Lower lobe of right lung (tissue), 2 donors: ENCODE measurements at regions not wholly inside any gene's neighbourhood (a gene's known extent, or its start where the extent isn't known, plus 50 kb on each side); places are given as distances from the start of the nearest gene placed in this dataset.
A peak's percentile ranks its signal among the peaks of the same experiment; 100 is the strongest.
"Not testable (repeated sequence)": the region's sequence is repeated elsewhere in the genome, so short reads cannot be mapped to it uniquely, and the experiment has no call there.

ENCODE experiments used
- ATAC-seq, 2 donors: fragments of 200-7000 bp; cut with Tn5 transposase; one replicate each; pipeline ENCODE4 v1.9.1; 2020 to 2022; ENCODE audit warnings: mild to moderate bottlenecking in 2 of 2, moderate library complexity in 2 of 2
- DNase-seq: peaks from one replicate; pipeline ENCODE4 v3.0.0-alpha.2; 2020
- H3K27ac ChIP-seq: fragments of 200-600 bp; one replicate; pipeline ENCODE4 v1.8.0; 2022
- H3K27me3 ChIP-seq: fragments of 200-600 bp; one replicate; pipeline ENCODE4 v1.8.0; 2022; ENCODE audit warnings: low read depth
- H3K36me3 ChIP-seq: fragments of 200-600 bp; one replicate; pipeline ENCODE4 v1.8.0; 2022; ENCODE audit warnings: mild to moderate bottlenecking
- H3K4me1 ChIP-seq: fragments of 200-600 bp; one replicate; pipeline ENCODE4 v1.8.0; 2022
- H3K4me3 ChIP-seq: fragments of 200-600 bp; one replicate; pipeline ENCODE4 v1.8.0; 2022; ENCODE audit warnings: mild to moderate bottlenecking
- H3K9me3 ChIP-seq: fragments of 200-600 bp; one replicate; pipeline ENCODE4 v1.8.0; 2022
- intact Hi-C: fragments of 100-400 bp; cut with DNase I; formaldehyde crosslinking; loops from one replicate; pipeline ENCODE4 v1.11.0; 2022
- TF ChIP-seq, protein P1 (sequence below): fragments of 200-600 bp; IDR thresholded peaks from one replicate; pipeline ENCODE4 v1.8.0; 2022; ENCODE audit warnings: antibody characterized with exemption, mild to moderate bottlenecking
- donor health status: DM: no; HTN: yes; CAD: no; lungs with severe emphysema.

DNA sequence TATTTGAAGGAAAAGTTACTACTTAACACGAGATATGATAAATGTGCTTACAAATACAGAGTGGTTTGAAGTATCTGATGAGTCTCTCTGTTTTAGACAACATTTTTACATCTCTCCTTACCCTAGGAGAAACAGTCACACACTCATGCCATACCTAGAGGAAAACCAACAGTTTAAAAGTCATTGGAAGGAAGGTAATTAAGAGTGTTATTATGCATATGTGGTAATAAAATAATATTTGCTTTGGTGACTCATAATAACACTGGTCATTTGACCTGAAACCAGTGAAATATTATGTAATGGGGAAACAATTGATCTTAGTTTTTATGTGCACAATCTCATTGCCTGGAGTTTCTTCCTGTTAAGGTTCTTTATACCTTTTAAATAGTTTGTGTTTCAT is 136.9 kb upstream of the SOX21 start:
- TF ChIP-seq, protein P1, sequence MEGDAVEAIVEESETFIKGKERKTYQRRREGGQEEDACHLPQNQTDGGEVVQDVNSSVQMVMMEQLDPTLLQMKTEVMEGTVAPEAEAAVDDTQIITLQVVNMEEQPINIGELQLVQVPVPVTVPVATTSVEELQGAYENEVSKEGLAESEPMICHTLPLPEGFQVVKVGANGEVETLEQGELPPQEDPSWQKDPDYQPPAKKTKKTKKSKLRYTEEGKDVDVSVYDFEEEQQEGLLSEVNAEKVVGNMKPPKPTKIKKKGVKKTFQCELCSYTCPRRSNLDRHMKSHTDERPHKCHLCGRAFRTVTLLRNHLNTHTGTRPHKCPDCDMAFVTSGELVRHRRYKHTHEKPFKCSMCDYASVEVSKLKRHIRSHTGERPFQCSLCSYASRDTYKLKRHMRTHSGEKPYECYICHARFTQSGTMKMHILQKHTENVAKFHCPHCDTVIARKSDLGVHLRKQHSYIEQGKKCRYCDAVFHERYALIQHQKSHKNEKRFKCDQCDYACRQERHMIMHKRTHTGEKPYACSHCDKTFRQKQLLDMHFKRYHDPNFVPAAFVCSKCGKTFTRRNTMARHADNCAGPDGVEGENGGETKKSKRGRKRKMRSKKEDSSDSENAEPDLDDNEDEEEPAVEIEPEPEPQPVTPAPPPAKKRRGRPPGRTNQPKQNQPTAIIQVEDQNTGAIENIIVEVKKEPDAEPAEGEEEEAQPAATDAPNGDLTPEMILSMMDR: no peak
- peak in 1 of 2 donors; percentile 64 for ATAC-seq
- H3K4me1 ChIP-seq: no peaks in the 10 kb centered on the region
- no peaks in the 10 kb centered on the region for H3K9me3 ChIP-seq
- no peak for DNase-seq
- H3K27me3 ChIP-seq: no peaks in the 10 kb centered on the region
- intact Hi-C loops: no loop called here
- no peak overlapping the region for H3K27ac ChIP-seq
- H3K36me3 ChIP-seq: no peaks in the 10 kb centered on the region
- no peak overlapping the region for H3K4me3 ChIP-seq

DNA sequence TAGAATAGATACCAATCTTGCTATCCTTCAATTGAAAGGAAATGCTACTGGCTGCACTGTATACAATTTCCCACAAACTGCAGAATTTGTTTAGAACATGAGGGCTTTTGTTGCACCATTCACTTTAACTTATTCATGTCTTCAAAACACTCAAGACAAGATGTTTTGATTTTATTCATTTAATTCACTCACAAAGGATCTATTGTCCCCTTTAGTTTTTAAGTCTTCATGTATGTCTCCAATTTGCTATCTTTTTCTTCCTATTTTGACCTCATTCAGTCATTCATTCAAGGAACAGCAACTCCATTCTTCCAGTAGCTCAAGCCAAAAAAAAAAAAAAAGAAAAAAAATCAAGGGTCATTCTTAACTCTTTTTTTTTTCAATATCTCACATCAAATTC is 130.6 kb upstream of the SOX21 start:
- no peaks in the 10 kb centered on the region for H3K4me1 ChIP-seq
- no peaks in the 10 kb centered on the region for H3K27me3 ChIP-seq
- DNase-seq (no peak), ATAC-seq (no peak)
- TF ChIP-seq, protein P1: no peak
- H3K4me3 ChIP-seq: no peak overlapping the region
- no peaks in the 10 kb centered on the region for H3K9me3 ChIP-seq
- no peak overlapping the region for H3K27ac ChIP-seq
- intact Hi-C loops: no loop called here
- no peaks in the 10 kb centered on the region for H3K36me3 ChIP-seq

DNA sequence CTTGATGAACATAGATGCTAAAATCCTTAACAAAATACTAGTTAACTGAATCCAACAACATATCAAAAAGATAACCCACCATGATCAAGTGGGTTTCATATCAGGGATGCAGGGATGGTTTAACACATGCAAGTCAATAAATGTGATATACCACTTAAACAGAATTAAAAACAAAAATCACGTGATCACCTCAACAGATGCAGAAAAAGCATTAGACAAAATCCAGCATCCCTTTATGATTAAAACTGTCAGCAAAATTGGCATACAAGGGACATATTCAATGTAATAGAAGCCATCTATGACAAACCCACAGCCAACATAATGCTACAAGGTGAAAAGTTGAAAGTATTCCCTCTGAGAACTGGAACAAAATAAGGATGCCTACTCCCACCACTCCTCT is 124.7 kb upstream of the SOX21 start:
- H3K36me3 ChIP-seq, H3K4me1 ChIP-seq, H3K27ac ChIP-seq, DNase-seq, H3K27me3 ChIP-seq, intact Hi-C loops, ATAC-seq, H3K9me3 ChIP-seq, H3K4me3 ChIP-seq: not testable (repeated sequence)

DNA sequence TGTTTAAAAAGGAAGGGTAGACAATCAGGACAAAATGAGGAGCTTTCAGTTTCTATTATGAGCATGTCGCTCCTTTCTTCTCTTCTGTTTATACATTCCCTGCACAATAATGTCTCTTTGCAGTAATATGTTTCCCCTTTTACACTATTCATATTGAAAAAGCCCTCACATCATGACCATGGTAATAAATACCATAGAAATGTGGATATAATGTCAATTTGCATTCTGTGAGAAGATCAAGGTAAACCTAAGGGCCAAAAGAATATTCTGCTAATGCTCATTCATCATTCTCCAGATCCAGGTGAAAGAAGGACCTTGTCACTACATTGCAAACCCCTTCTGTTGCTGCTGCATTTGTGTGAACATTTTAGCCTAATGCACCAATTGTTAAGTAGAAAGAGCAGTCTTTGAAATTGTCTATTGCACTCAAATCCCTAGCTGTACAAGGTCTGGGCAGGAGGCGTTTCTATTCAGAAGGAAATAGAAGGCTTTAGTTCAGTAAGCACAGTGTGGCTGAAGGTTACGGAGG is 117.6 kb upstream of the SOX21 start:
- Histone ChIP-seq H3K4me1 (no peaks in the 10 kb centered on the region), H3K9me3 (no peaks in the 10 kb centered on the region), H3K36me3 (no peaks in the 10 kb centered on the region), H3K4me3 (no peak overlapping the region), H3K27me3 (no peaks in the 10 kb centered on the region), H3K27ac (no peak overlapping the region)
- DNase-seq (no peak), ATAC-seq (no peak)
- intact Hi-C loops: no loop called here
- TF ChIP-seq, protein P1: no peak

DNA sequence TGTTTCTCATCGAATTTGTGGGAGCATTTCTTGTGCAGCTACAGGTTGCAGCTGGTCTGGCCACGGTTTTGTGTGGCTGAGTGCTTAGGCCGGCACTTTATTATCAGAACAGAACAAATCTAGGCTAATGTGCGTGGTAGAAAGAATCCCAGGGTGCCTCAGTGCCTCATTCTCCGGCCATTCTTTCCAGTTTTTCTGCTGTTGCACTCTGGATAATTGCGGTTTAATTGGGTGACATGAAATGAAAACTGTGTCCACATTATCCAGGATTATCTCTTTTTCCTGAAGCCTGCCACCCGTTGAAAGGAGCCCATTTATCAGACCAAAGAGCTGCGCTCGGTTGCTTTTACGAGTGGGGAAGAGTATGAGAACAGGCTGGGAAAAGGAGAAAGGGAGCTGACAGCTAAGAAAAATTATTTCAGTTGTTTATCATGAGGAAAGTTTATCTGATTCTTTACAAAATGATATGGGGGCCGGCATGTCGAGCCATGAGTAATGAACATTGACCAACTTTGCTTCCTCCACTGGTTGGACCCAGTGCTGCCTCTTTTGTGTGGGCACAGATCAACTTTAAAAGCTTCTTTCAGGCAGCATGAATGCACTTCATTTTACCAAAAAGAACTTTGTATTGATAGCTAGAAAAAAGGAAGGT is 117.0 kb upstream of the SOX21 start:
- Histone ChIP-seq H3K36me3 (no peaks in the 10 kb centered on the region), H3K27me3 (no peaks in the 10 kb centered on the region), H3K4me1 (no peaks in the 10 kb centered on the region), H3K4me3 (no peak overlapping the region), H3K27ac (no peak overlapping the region), H3K9me3 (no peaks in the 10 kb centered on the region)
- intact Hi-C loops: no loop called here
- TF ChIP-seq, protein P1: no peak
- ATAC-seq (peak in 1 of 2 donors; percentile 42), DNase-seq (no peak)

DNA sequence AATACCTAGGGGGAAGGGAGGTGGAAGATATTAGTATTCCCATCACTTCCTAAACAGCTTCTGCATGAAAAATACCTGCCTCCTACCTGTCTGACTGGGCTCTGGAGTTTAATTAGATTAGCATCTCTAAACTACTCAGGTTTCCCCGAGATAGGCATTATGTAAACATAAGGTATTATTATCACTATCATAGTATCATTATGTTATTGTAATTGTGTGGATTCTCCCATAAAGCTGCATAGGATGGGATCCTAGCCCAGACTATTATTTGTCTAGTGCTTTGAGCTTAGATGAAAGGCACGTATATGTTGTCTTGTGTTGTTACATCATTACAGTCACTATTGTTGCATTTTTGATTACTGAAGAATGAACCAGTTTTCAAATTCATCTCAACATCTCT is 115.2 kb upstream of the SOX21 start:
- no peaks in the 10 kb centered on the region for H3K9me3 ChIP-seq
- intact Hi-C loops: no loop called here
- no peak overlapping the region for H3K27ac ChIP-seq
- no peak for ATAC-seq
- H3K4me3 ChIP-seq: no peak overlapping the region
- DNase-seq: no peak
- H3K4me1 ChIP-seq: no peaks in the 10 kb centered on the region
- TF ChIP-seq, protein P1: no peak
- H3K27me3 ChIP-seq: no peaks in the 10 kb centered on the region
- no peaks in the 10 kb centered on the region for H3K36me3 ChIP-seq
